Tibial nerve (tissue), 4 donors: ENCODE measurements at regions not wholly inside any gene's neighbourhood (a gene's known extent, or its start where the extent isn't known, plus 50 kb on each side); places are given as distances from the start of the nearest gene placed in this dataset.
A peak's percentile ranks its signal among the peaks of the same experiment; 100 is the strongest.

Source experiments
- DNase-seq, 2 donors: peaks; one replicate each; pipeline ENCODE4 v3.0.0-alpha.2; 2019; ENCODE audit warnings: low spot score in 2 of 2
- H3K27ac ChIP-seq, 4 donors: fragments of 200-600 bp; sonication (generic) in 3 of 4; one replicate each; pipeline ENCODE4 v1.5.1; 2017 to 2019; ENCODE audit warnings: mild to moderate bottlenecking in 1 of 4
- H3K27me3 ChIP-seq, 2 donors: fragments of 200-600 bp; sonication (generic) in 1 of 2; one replicate each; pipeline versions ENCODE4 v1.5.1 to v1.6.0; 2017 to 2019
- H3K36me3 ChIP-seq, 3 donors: fragments of 200-600 bp; sonication (generic); one replicate each; pipeline ENCODE4 v1.5.1; 2018 to 2019
- H3K4me1 ChIP-seq, 4 donors: fragments of 200-600 bp; sonication (generic) in 3 of 4; one replicate each; pipeline ENCODE4 v1.5.1; 2017 to 2019
- H3K4me3 ChIP-seq, 4 donors: fragments of 200-600 bp; sonication (generic) in 3 of 4; one replicate each; pipeline ENCODE4 v1.5.1; 2017 to 2019; ENCODE audit warnings: mild to moderate bottlenecking in 1 of 4, moderate library complexity in 1 of 4
- H3K9me3 ChIP-seq, 4 donors: fragments of 200-600 bp; sonication (generic) in 3 of 4; one replicate each; pipeline ENCODE4 v1.5.1; 2017 to 2019
- EP300 ChIP-seq, 2 donors: sonication (generic); formaldehyde crosslinking; IDR thresholded peaks; one replicate each; pipeline ENCODE4 v1.6.1; 2017; ENCODE audit warnings: antibody characterized with exemption in 2 of 2, mild to moderate bottlenecking in 1 of 2
- POLR2A ChIP-seq, 2 donors: fragments of 450-650 bp; IDR thresholded peaks; one replicate each; pipeline ENCODE4 v1.6.1; 2017; ENCODE audit warnings: antibody characterized with exemption in 2 of 2, mild to moderate bottlenecking in 2 of 2, moderate library complexity in 2 of 2
- WGBS, 2 donors: methylation state at CpG; one replicate each; pipeline ENCODE4 v1.1.5; 2018; 5-methylcytosine and 5-hydroxymethylcytosine counted together
- TF ChIP-seq, protein P1 (sequence below), 5 experiments: fragments of 200-600 bp in 3 of 5; fragments of 450-650 bp in 2 of 5; sonication (generic) in 3 of 5; IDR thresholded peaks; one replicate each; pipeline ENCODE4 v1.5.1; 2016 to 2019; ENCODE audit warnings: antibody characterized with exemption in 5 of 5, mild to moderate bottlenecking in 3 of 5, moderate library complexity in 2 of 5

DNA sequence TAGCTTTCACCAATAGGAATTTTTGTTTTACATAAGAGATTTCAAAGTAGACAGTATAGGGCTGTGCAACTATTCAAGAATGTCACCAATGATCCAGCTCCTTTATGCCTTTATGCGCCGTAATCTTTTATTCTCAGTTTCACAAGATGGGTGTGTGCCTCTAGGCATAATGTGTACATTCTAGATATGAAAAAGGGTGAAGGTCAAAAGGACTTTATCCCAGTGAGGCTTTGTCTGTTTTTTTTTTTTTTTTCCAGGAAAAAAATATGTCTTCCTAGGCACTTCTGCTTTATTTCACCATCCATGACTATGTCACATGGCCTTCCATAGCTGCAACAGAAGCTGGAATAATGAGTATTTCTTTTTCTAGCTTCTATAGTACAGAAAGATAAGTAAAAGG lies 142.3 kb upstream of the IGF1 start:
- H3K4me3 ChIP-seq = no peak overlapping the region
- no peak for DNase-seq
- WGBS, 2 donors = 68 to 87% methylated on average over 2 of the region's 2 CpGs
- H3K27me3 ChIP-seq = no peaks in the 10 kb centered on the region
- peaks cover 0 to 12% (median 1%) of the 10 kb centered on the region in 4 donors for H3K9me3 ChIP-seq
- H3K27ac ChIP-seq = no peak overlapping the region
- H3K4me1 ChIP-seq = no peaks in the 10 kb centered on the region
- H3K36me3 ChIP-seq = no peaks in the 10 kb centered on the region
- TF ChIP-seq POLR2A (IDR thresholded peaks at IDR 0.05) (no peak), EP300 (IDR thresholded peaks at IDR 0.05) (no peak)
- TF ChIP-seq, protein P1, sequence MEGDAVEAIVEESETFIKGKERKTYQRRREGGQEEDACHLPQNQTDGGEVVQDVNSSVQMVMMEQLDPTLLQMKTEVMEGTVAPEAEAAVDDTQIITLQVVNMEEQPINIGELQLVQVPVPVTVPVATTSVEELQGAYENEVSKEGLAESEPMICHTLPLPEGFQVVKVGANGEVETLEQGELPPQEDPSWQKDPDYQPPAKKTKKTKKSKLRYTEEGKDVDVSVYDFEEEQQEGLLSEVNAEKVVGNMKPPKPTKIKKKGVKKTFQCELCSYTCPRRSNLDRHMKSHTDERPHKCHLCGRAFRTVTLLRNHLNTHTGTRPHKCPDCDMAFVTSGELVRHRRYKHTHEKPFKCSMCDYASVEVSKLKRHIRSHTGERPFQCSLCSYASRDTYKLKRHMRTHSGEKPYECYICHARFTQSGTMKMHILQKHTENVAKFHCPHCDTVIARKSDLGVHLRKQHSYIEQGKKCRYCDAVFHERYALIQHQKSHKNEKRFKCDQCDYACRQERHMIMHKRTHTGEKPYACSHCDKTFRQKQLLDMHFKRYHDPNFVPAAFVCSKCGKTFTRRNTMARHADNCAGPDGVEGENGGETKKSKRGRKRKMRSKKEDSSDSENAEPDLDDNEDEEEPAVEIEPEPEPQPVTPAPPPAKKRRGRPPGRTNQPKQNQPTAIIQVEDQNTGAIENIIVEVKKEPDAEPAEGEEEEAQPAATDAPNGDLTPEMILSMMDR (IDR thresholded peaks at IDR 0.05) = no peak

DNA sequence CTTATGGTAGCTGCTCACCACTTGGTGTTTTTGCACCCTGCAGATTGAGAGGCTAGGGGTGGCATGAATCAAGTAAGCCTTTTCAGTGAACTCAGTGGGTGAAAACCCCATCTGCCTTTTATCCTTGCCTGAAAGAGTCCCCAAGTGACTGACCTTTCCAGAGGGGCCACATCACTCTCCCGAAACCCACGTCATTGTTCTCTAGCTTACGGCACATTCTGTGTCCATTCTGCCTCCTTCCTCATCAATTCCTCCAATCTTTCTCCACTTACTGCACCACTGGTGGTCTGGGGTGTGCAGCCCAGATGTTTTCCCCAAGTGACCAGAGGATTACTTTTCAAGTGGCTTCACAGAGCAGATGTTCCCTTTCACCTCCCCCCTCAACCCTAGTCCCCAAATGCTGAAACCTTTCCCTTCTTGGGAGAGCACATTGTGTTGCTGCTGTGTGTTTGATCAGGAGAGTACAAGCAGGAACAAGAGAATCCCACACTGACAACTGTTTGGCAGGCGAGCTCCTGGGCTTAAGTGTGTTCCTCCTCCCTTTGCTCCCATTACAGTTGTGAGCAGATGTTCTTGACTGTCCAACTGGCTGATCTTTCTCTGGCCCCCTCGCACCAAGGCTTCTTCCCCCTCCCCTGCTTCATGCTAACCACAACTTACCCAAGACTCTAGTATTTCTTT lies 138.0 kb upstream of the IGF1 start:
- 47 to 62% methylated on average over 5 of the region's 5 CpGs for WGBS, 2 donors
- DNase-seq = peak in 1 of 2 donors; percentile 14
- no peak overlapping the region for H3K27ac ChIP-seq
- TF ChIP-seq POLR2A (IDR thresholded peaks at IDR 0.05) (no peak), EP300 (IDR thresholded peaks at IDR 0.05) (peak in 1 of 2 donors; percentile 17)
- no peaks in the 10 kb centered on the region for H3K27me3 ChIP-seq
- no peaks in the 10 kb centered on the region for H3K4me1 ChIP-seq
- no peak overlapping the region for H3K4me3 ChIP-seq
- H3K36me3 ChIP-seq = no peaks in the 10 kb centered on the region
- peaks cover 0 to 2% (median 0%) of the 10 kb centered on the region in 4 donors for H3K9me3 ChIP-seq

DNA sequence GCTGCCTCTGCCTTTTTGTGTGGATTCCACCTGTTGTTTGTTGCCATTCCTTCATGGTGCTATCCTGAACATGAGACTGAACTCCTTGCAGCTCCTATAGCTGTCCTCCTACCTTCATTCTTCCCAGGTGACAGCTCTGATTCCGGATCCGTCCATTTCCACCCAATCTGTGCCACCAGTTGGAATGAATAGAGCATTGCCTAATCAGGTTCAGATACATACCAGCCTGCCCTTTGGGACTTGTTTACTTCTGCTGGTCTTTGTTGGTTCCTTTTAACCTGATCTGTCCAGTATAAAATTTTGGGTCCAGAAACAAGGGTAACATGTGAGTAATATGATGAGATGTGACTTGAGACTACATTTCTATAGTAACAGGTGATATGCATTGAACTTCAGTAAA lies 136.3 kb upstream of the IGF1 start:
- Histone ChIP-seq H3K27ac (no peak overlapping the region), H3K36me3 (no peaks in the 10 kb centered on the region), H3K9me3 (peaks cover 0 to 2% (median 0%) of the 10 kb centered on the region in 4 donors), H3K27me3 (no peaks in the 10 kb centered on the region), H3K4me1 (no peaks in the 10 kb centered on the region), H3K4me3 (no peak overlapping the region)
- TF ChIP-seq POLR2A (IDR thresholded peaks at IDR 0.05) (no peak), EP300 (IDR thresholded peaks at IDR 0.05) (no peak)
- TF ChIP-seq, protein P1 (IDR thresholded peaks at IDR 0.05) = no peak
- 86% methylated on average over 2 of the region's 2 CpGs for WGBS, 2 donors
- DNase-seq = no peak

DNA sequence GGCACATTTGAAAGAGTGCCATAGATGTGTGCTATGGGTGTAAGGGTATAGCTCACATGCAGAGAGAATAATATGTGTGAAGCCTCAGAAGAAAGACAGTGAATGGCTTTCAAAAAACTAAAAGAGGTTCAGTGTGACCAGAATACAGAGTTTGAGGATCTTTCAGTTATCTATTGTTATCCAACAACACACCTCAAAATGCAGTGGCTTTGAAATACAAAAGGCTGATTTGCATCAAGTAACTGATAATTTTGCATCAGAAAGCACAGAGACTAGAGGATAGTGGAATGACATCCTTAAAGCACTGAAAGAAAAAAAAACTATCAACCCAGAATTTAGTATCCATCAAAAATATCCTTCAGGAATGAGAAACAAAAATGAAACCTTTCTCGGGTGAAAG lies 131.6 kb upstream of the IGF1 start:
- 67 to 81% methylated on average over 1 of the region's 1 CpG for WGBS, 2 donors
- H3K9me3 ChIP-seq = peaks cover 0 to 10% (median 0%) of the 10 kb centered on the region in 4 donors

DNA sequence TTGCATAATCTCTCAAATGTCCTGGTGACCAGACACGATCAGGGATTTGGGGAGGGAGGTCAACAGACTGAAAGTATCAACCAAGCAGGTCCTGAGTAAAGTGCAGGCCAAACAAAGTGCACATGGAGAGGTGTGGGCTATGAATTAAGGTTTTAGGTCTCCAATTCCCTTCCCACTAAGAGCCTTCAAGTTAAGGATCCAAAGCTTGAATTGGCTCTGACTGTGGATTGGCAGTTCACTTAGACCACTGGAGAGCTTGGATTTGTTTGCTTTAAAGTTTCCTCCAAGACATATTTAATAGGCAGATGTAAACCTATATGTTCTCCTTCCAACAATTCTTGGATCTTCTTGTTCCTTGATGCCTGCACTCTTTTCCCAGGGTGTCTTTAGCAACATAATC lies 129.6 kb upstream of the IGF1 start:
- TF ChIP-seq, protein P1 (IDR thresholded peaks at IDR 0.05) = no peak
- Histone ChIP-seq H3K27me3 (no peaks in the 10 kb centered on the region), H3K9me3 (peaks cover 0 to 18% (median 0%) of the 10 kb centered on the region in 4 donors), H3K36me3 (no peaks in the 10 kb centered on the region), H3K4me1 (no peaks in the 10 kb centered on the region), H3K4me3 (no peak overlapping the region), H3K27ac (no peak overlapping the region)
- DNase-seq = no peak
- WGBS, 2 donors = 72 to 78% methylated on average over 1 of the region's 1 CpG

More for the DNA sequence above, 131.6 kb upstream of the IGF1 start:
- no peaks in the 10 kb centered on the region for H3K27me3 ChIP-seq
- DNase-seq = no peak
- no peak overlapping the region for H3K4me3 ChIP-seq
- no peaks in the 10 kb centered on the region for H3K4me1 ChIP-seq
- no peaks in the 10 kb centered on the region for H3K36me3 ChIP-seq
- no peak overlapping the region for H3K27ac ChIP-seq
- TF ChIP-seq EP300 (IDR thresholded peaks at IDR 0.05) (no peak), POLR2A (IDR thresholded peaks at IDR 0.05) (no peak)
- TF ChIP-seq, protein P1 (IDR thresholded peaks at IDR 0.05) = no peak
